ENCODE measurements at regions not wholly inside any gene's neighbourhood (a gene's known extent, or its start where the extent isn't known, plus 50 kb on each side); places are given as distances from the start of the nearest gene placed in this dataset.

DNA sequence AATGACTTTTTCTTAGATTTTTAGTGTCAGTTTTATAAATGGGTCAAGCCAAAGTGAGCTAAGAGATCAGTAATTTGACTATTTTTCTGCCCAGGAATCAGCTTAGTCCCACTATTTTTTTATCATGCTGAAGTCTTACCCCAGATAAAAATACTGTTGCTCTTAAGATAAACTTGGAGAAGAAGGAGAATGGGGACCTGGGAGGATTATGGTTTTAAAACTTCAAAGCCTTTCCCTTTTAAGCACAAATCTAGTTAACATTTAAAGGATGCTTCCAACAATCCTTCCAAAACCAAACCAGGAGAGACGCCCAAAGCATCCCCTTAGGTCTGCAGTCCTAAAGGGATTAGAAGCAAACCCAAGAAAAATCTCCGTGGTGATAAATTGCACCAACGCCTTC, 172.4 kb downstream of the SP3 start:
- TF ChIP-seq, protein P1, sequence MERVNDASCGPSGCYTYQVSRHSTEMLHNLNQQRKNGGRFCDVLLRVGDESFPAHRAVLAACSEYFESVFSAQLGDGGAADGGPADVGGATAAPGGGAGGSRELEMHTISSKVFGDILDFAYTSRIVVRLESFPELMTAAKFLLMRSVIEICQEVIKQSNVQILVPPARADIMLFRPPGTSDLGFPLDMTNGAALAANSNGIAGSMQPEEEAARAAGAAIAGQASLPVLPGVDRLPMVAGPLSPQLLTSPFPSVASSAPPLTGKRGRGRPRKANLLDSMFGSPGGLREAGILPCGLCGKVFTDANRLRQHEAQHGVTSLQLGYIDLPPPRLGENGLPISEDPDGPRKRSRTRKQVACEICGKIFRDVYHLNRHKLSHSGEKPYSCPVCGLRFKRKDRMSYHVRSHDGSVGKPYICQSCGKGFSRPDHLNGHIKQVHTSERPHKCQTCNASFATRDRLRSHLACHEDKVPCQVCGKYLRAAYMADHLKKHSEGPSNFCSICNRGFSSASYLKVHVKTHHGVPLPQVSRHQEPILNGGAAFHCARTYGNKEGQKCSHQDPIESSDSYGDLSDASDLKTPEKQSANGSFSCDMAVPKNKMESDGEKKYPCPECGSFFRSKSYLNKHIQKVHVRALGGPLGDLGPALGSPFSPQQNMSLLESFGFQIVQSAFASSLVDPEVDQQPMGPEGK (CRISPR knock-in tag; IDR thresholded peaks at IDR 0.05; ENCODE audit: borderline replicate concordance), result no peak
- TF ChIP-seq ZC3H10 (CRISPR knock-in tag; IDR thresholded peaks at IDR 0.05) (no peak), RARB (CRISPR knock-in tag; IDR thresholded peaks at IDR 0.05) (no peak)
- TF ChIP-seq, protein P2, sequence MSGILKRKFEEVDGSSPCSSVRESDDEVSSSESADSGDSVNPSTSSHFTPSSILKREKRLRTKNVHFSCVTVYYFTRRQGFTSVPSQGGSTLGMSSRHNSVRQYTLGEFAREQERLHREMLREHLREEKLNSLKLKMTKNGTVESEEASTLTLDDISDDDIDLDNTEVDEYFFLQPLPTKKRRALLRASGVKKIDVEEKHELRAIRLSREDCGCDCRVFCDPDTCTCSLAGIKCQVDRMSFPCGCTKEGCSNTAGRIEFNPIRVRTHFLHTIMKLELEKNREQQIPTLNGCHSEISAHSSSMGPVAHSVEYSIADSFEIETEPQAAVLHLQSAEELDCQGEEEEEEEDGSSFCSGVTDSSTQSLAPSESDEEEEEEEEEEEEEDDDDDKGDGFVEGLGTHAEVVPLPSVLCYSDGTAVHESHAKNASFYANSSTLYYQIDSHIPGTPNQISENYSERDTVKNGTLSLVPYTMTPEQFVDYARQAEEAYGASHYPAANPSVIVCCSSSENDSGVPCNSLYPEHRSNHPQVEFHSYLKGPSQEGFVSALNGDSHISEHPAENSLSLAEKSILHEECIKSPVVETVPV (CRISPR knock-in tag; IDR thresholded peaks at IDR 0.05), result no peak
- ATAC-seq, result no peak

DNA sequence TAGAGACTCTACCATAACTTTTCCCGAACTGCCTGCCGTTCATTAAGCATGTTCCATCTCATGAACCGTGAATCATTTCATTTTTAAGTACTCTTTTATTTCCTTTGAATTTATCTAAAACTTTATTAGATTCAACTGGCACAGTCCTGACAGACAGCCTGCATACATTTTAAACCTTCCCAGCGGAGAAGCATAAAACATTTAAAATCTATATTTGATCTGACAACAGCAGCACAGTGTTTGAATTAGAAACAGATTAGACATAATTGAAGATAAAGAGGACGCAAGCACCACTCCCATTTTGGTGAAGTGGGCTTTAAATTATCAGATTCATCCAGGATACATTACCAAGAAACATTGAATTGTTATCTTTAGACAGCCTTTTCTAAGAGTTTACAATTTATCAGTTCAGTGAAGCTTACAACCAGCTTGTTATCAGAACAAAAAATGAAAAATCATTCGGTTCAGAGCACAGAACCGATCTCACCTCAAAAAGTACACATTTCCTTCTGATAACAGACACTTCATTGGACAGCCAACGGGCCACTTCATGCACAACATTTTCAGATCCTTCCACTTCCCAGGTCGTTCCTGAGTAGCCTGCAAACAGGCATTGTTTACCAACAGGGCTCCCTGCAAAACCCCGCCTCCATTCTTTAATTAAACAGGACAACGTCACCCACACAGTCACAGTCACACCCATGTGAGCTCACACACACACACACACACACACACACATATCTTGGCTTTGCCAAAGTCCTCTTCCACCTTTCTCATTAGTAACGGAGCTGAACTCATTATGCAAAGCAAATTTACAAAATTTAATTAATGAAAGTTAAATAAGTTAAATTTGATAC, 171.2 kb downstream of the SP3 start:
- TF ChIP-seq, protein P2 (CRISPR knock-in tag; IDR thresholded peaks at IDR 0.05), result no peak
- TF ChIP-seq ZNF8 (CRISPR knock-in tag; IDR thresholded peaks at IDR 0.05) (no peak), ZNF565 (CRISPR knock-in tag; conservative IDR thresholded peaks at IDR 0.05; ENCODE audit: low read depth) (no peak), ISL1 (CRISPR knock-in tag; IDR thresholded peaks at IDR 0.05) (no peak), PPARA (CRISPR knock-in tag; IDR thresholded peaks at IDR 0.05; ENCODE audit: borderline replicate concordance) (no peak), TCF4 (CRISPR knock-in tag; IDR thresholded peaks at IDR 0.05; ENCODE audit: borderline replicate concordance) (no peak), ZFP30 (CRISPR knock-in tag; IDR thresholded peaks at IDR 0.05) (no peak), OSR1 (CRISPR knock-in tag; IDR thresholded peaks at IDR 0.05) (no peak), ARNTL (CRISPR knock-in tag; IDR thresholded peaks at IDR 0.05; ENCODE audit: borderline replicate concordance, low read depth) (no peak), ZFP3 (CRISPR knock-in tag; IDR thresholded peaks at IDR 0.05) (no peak), TOX (CRISPR knock-in tag; IDR thresholded peaks at IDR 0.05; ENCODE audit: borderline replicate concordance) (no peak)
- TF ChIP-seq, protein P3, sequence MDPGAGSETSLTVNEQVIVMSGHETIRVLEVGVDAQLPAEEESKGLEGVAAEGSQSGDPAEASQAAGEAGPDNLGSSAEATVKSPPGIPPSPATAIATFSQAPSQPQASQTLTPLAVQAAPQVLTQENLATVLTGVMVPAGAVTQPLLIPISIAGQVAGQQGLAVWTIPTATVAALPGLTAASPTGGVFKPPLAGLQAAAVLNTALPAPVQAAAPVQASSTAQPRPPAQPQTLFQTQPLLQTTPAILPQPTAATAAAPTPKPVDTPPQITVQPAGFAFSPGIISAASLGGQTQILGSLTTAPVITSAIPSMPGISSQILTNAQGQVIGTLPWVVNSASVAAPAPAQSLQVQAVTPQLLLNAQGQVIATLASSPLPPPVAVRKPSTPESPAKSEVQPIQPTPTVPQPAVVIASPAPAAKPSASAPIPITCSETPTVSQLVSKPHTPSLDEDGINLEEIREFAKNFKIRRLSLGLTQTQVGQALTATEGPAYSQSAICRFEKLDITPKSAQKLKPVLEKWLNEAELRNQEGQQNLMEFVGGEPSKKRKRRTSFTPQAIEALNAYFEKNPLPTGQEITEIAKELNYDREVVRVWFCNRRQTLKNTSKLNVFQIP (CRISPR knock-in tag; IDR thresholded peaks at IDR 0.05; ENCODE audit: borderline replicate concordance, low read depth), result no peak
- no peak for ATAC-seq

DNA sequence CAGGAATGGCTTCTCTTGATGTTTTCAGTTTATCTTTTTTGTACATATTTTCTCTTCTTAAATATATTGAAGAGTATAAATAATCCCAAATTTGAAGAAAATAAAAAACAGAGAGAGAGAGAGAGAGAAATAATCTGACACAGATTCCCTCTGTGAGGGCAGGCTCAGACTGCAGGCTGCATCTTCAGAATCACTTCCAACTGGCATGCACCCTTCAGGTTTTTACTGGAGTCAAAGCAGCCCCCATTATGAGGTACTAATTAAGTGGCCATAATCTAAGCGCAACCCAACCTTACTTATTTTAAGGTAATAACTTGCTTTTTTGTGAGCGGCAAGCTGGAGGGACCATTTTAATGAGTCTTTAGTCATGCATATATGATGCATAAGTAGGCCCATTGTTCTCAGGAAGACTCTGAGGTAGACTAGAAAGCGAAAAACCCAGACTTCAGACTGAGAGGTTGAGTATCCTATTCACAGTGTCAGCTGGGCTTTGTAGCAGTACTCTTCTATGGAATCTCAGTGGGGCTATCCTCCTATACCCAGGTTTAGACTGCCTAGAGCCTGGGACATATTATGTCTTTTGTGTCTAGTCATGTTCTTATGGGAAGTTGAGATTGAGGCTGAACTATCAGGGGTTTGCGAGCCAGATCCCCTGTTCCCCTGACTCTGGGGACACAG, 167.4 kb downstream of the SP3 start:
- ATAC-seq, result no peak
- no peak for TF ChIP-seq SNAI2 (CRISPR knock-in tag; IDR thresholded peaks at IDR 0.05)
- no peak for TF ChIP-seq ZNF70 (CRISPR knock-in tag; IDR thresholded peaks at IDR 0.05)
- TF ChIP-seq, protein P1 (CRISPR knock-in tag; IDR thresholded peaks at IDR 0.05; ENCODE audit: borderline replicate concordance), result no peak
- TF ChIP-seq TCF4 (CRISPR knock-in tag; IDR thresholded peaks at IDR 0.05; ENCODE audit: borderline replicate concordance), result no peak
- TF ChIP-seq ZNF565 (CRISPR knock-in tag; conservative IDR thresholded peaks at IDR 0.05; ENCODE audit: low read depth), result no peak

DNA sequence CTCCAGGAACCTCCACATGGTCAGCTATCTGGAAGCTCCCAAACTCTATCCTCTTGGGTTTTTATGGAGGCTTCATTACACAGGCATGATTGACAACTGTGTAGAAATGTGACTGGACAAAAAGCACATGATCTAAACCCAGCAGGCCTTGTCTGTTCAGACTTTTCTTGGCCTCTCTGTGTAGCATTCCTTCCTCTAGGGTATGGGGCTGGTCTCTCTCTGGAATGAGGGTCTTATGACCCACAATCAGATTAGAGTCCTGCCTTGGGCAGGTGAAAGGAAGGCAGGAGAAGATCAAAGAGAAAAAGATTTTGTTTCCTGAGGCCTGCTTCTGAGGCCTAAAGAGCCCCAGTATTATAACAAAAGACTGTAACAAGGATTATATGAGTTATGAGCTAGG, 162.7 kb downstream of the SP3 start:
- no peak for ATAC-seq
- TF ChIP-seq, protein P2 (CRISPR knock-in tag; IDR thresholded peaks at IDR 0.05), result no peak
- TF ChIP-seq OSR1 (CRISPR knock-in tag; IDR thresholded peaks at IDR 0.05), result no peak

All from SK-N-SH treated with all-trans-retinoic acid at 6 μM for 48 hours (cell line).